Transverse colon (tissue), 4 donors: ENCODE measurements at regions not wholly inside any gene's neighbourhood (a gene's known extent, or its start where the extent isn't known, plus 50 kb on each side); places are given as distances from the start of the nearest gene placed in this dataset.

Experiments
- CTCF ChIP-seq, 5 experiments: fragments of 200-600 bp in 3 of 5; fragments of 450-650 bp in 2 of 5; sonication (generic) in 3 of 5; IDR thresholded peaks; 1 replicate in 2 of 5; 2 replicates in 3 of 5; pipeline ENCODE4 v1.5.1; 2016 to 2017; ENCODE audit warnings: antibody characterized with exemption in 5 of 5, inconsistent platforms in 3 of 5, mild to moderate bottlenecking in 2 of 5, moderate library complexity in 1 of 5
- EP300 ChIP-seq: sonication (generic); formaldehyde crosslinking; IDR thresholded peaks from one replicate; pipeline ENCODE4 v1.6.1; 2017; ENCODE audit warnings: antibody characterized with exemption, low read depth
- POLR2A ChIP-seq: fragments of 450-650 bp; IDR thresholded peaks from one replicate; pipeline ENCODE4 v1.6.1; 2016; ENCODE audit warnings: antibody characterized with exemption, mild to moderate bottlenecking, moderate library complexity
- POLR2AphosphoS5 ChIP-seq, 3 donors: sonication (generic); formaldehyde crosslinking; IDR thresholded peaks; one replicate each; pipeline ENCODE4 v1.6.1; 2016; ENCODE audit warnings: antibody characterized with exemption in 3 of 3

GRCh38 chr10:90418869-90419652 is 438.8 kb downstream of the HTR7 start:
- TF ChIP-seq POLR2AphosphoS5 (IDR thresholded peaks at IDR 0.05) (no peak), CTCF (IDR thresholded peaks at IDR 0.05) (no peak), EP300 (no peak), POLR2A (no peak)
